ENCODE measurements at regions not wholly inside any gene's neighbourhood (a gene's known extent, or its start where the extent isn't known, plus 50 kb on each side); places are given as distances from the start of the nearest gene placed in this dataset.

GRCh38 chr13:90321281-90321931 is 1026.1 kb upstream of the MIR17HG start:
- DNase-seq: no peak

GRCh38 chr13:90329641-90330040 is 1017.8 kb upstream of the MIR17HG start:
- no peaks in the 10 kb centered on the region for H4K20me1 ChIP-seq (ENCODE audit: insufficient read depth)
- no peak for TF ChIP-seq EZH2 (IDR thresholded peaks at IDR 0.05; ENCODE audit: low read depth)
- no peak for TF ChIP-seq CTCF (conservative IDR thresholded peaks at IDR 0.05)
- H2AFZ ChIP-seq: no peak overlapping the region
- no peak overlapping the region for H3K4me3 ChIP-seq
- BruUV-seq (replicated peaks): no TSS peak
- H3K79me2 ChIP-seq (ENCODE audit: low read depth): no peaks in the 10 kb centered on the region
- ChIA-PET POLR2A (ENCODE audit: unreplicated experiment) (no interaction called here), CTCF (no interaction called here)
- no peak for DNase-seq
- intact Hi-C loops (cut with micrococcal nuclease; ENCODE audit: unreplicated experiment): no loop called here
- no peaks in the 10 kb centered on the region for H3F3A ChIP-seq (ENCODE audit: insufficient read depth, low read depth)
- H3K27ac ChIP-seq: no peak overlapping the region
- no peaks in the 10 kb centered on the region for H3K4me1 ChIP-seq (replicated peaks; ENCODE audit: insufficient read depth)
- H3K27me3 ChIP-seq (ENCODE audit: insufficient read depth, low read depth): no peaks in the 10 kb centered on the region
- H3K9me3 ChIP-seq (ENCODE audit: insufficient read depth, low read depth): no peaks in the 10 kb centered on the region
- H3K36me3 ChIP-seq (ENCODE audit: low read depth): no peaks in the 10 kb centered on the region
- H3K4me2 ChIP-seq: no peak overlapping the region
- H3K9me2 ChIP-seq (ENCODE audit: insufficient read depth): no peaks in the 10 kb centered on the region

More at GRCh38 chr13:90321281-90321931, 1026.1 kb upstream of the MIR17HG start:
- POLR2A ChIA-PET (ENCODE audit: unreplicated experiment): no interaction called here
- no peak overlapping the region for H3K4me3 ChIP-seq
- H3K4me1 ChIP-seq (replicated peaks; ENCODE audit: insufficient read depth): no peaks in the 10 kb centered on the region
- no peak overlapping the region for H3K27ac ChIP-seq
- intact Hi-C loops (cut with micrococcal nuclease; ENCODE audit: unreplicated experiment): no loop called here
- H3K9me2 ChIP-seq (ENCODE audit: insufficient read depth): no peaks in the 10 kb centered on the region
- no peaks in the 10 kb centered on the region for H3K36me3 ChIP-seq (ENCODE audit: low read depth)
- CTCF ChIA-PET: no interaction called here
- H3K79me2 ChIP-seq (ENCODE audit: low read depth): no peaks in the 10 kb centered on the region
- TF ChIP-seq EZH2 (IDR thresholded peaks at IDR 0.05; ENCODE audit: low read depth): no peak
- no peak for TF ChIP-seq CTCF (conservative IDR thresholded peaks at IDR 0.05)
- no peak overlapping the region for H3K4me2 ChIP-seq
- no peaks in the 10 kb centered on the region for H3K9me3 ChIP-seq (ENCODE audit: insufficient read depth, low read depth)
- H4K20me1 ChIP-seq (ENCODE audit: insufficient read depth): no peaks in the 10 kb centered on the region
- H2AFZ ChIP-seq: no peak overlapping the region
- no peaks in the 10 kb centered on the region for H3K27me3 ChIP-seq (ENCODE audit: insufficient read depth, low read depth)
- no peaks in the 10 kb centered on the region for H3F3A ChIP-seq (ENCODE audit: insufficient read depth, low read depth)
- no TSS peak for BruUV-seq (replicated peaks)

GRCh38 chr13:90331974-90332373 is 1015.5 kb upstream of the MIR17HG start:
- TF ChIP-seq EZH2 (IDR thresholded peaks at IDR 0.05; ENCODE audit: low read depth) (no peak), CTCF (conservative IDR thresholded peaks at IDR 0.05) (no peak)
- Histone ChIP-seq H3K4me2 (no peak overlapping the region), H3F3A (ENCODE audit: insufficient read depth, low read depth) (no peaks in the 10 kb centered on the region), H3K4me1 (replicated peaks; ENCODE audit: insufficient read depth) (no peaks in the 10 kb centered on the region), H3K27me3 (ENCODE audit: insufficient read depth, low read depth) (no peaks in the 10 kb centered on the region), H3K4me3 (no peak overlapping the region), H3K36me3 (ENCODE audit: low read depth) (no peaks in the 10 kb centered on the region), H3K9me3 (ENCODE audit: insufficient read depth, low read depth) (no peaks in the 10 kb centered on the region), H3K79me2 (ENCODE audit: low read depth) (no peaks in the 10 kb centered on the region), H3K9me2 (ENCODE audit: insufficient read depth) (no peaks in the 10 kb centered on the region), H2AFZ (no peak overlapping the region), H4K20me1 (ENCODE audit: insufficient read depth) (no peaks in the 10 kb centered on the region), H3K27ac (no peak overlapping the region)
- BruUV-seq (replicated peaks): no TSS peak
- ChIA-PET CTCF (no interaction called here), POLR2A (ENCODE audit: unreplicated experiment) (no interaction called here)
- no peak for DNase-seq
- intact Hi-C loops (cut with micrococcal nuclease; ENCODE audit: unreplicated experiment): no loop called here
